ENCODE measurements at regions not wholly inside any gene's neighbourhood (a gene's known extent, or its start where the extent isn't known, plus 50 kb on each side); places are given as distances from the start of the nearest gene placed in this dataset.

DNA sequence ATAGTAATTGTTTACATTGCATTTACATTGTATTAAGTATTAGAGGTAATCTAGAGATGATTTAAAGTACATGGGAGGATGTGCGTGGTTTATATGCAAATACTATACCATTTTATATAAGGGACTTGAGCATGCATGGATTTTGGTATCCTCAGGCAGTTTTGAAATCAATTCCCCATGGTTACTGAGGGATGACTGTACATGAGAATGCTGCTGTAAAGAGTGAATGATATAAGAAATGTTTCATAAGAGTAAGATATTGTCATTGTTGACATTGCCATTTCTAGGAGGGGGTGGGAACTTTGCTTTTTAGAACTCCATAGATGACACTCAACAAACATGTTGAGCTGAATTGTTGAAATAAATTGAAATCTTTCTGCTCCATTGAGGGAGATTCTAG lies 185.0 kb downstream of the SEMA6A start:
- no peak for DNase-seq

DNA sequence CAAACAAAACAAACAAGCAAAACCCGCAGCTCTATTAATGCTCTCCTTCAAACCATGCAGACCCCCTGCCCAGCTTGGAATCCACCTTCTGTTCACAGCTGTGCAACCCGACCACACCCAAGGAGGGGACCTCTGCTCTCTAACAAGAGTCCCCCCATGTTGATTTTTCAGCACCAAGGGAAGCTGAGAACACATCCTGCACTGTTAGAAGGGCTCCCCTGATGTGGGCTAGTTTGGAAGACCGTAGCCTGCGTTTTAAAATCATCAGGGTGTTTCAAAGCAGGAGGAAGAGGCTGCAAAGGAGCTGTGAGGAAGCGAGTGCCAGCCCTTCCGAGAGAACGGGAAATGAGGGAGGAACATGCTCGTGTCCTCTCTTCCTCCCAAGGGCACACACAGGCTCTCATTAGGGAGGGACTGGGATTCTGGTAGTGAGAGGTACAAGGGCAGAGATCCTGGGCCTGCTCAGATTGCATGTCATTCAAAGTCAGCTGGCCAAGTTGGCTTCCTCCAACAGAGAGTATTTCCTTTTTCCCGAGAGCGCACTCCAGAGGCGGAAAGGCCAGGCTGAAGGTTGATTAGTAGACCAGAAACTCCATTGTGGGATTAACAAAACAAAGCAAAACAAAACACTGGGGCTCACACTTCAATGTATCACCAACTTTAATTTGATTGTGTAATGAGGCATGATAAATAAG lies 185.9 kb downstream of the SEMA6A start:
- DNase-seq = no peak

DNA sequence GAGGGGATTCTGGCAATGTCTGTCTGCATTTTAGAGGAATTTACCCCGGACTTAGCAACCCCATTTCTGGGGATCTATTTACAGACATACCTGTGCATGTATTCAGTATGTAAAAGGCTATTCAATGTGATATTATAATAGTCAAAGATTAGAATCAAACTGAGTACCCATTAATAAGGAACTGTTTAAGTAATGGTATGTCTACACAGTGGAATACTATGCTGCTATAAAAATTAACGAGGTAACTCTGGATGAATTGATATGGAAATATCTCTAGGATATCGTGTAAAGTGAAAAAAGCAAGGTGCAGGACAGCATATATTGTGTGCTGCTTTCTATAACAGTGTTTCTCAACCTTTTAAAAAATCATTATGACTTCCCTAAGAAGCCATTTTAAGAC lies 186.9 kb downstream of the SEMA6A start:
- DNase-seq = no peak

DNA sequence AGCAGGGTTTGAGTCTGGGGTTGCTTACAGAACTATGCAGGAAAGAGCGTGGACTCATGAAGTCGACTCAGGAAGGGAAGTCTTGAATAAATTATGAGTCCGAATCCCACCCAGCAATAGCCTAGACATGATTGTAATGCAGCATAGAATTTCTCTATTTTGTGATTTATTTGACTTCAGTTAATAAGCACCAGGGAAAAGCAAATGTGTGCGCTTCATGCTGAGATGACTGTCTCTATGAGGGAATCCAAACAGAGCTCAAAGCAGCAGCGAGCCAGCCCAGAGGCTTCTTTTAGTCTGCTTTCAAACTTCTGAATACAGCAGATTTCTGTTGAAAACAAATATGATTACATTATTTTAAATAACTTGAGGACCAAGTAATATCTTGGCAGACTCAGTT lies 188.0 kb downstream of the SEMA6A start:
- no peak for DNase-seq

DNA sequence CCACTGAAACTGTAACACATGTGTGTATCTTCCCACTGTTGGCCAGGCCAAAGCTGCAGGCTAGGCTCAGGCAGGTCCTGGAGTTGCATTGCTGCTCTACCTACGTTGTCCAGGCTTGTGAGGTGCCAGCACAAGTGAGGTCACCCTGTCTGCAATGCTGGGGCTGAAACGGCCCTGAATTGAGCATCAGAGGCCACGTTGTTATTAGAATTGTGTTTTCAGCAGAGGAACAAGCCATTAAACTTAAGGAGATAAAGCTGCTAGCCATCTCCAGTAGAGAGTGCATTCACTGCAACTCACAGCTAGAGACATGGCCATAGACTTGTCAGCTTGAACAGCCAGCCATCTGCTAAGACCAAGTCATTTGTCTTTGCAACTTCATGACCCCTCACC lies 191.8 kb downstream of the SEMA6A start:
- peak; percentile 37 for DNase-seq

DNA sequence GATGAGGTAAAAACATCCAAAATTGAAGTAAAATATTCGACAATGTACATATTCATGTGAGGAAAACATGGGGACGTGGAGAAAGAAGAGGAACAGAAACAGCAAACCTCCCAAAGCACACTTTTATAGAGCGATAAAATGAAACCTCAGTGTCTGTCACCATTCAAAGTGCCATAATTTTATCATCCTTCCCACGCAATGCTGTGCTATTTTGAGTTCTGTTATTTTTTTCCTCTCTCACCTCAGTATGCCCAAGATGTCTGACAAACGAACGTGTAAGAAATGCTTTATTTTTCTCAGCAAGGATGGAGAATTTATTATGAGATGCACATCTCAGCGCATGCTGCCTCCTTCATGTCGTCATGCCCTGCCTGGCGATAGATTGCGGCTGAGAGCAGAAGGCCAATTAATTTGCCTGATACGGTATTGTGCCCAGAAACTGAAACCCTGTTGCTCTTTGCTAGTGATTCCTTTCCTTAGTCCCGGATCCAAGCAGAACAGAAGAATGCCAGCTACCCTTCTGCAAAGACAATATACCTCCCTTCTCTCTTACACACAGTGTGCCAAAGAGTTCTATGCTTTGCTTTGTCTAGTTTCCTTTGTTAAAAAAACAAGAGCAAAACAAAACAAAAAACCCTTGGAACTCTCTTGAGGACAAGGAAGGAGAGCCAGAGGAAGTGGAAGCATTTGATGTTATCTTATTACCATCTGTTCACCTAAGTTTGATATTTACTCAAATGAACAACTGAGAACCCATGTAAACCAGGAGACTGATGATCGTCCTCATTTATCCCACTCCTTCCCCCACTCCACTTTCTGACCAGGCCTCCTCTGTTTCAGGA lies 192.4 kb downstream of the SEMA6A start:
- DNase-seq = peak; percentile 63

DNA sequence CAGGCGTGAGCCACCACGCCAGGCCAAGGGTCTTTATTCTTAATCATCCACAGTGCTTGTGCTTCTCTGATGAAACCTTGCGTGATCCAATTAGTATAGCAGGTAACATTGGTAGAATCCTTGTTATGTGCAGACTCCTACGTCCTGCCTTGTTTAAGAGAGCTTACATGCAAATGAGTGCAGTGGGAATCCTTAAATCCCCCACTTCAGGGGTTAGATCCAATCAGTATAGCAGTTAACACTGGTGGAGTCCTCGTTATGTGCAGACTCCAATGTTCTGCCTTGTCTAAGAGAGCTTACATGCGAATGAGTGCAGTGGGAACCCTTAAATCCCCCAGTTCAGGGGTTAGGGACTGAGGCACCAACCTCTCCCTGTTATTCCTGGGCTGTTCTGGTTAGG lies 193.4 kb downstream of the SEMA6A start:
- DNase-seq = no peak

DNA sequence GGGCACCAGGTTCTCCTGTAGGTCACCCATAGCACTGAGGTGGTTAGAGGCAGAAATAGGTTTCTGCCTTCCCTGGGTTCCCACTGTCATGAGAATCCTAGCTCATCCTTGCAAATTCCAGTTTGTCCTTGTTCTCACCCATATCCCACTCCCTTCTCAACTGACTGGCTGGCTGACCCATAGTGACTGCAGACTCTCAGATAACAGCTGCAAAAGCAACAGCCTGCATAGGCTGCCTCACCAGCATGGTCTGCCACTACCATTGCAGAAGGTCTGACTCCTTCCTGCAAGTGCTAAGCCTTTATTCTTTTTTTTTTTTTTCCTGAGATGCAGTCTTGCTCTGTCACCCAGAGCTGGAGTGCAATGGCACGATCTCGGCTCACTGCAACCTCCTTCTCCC lies 194.0 kb downstream of the SEMA6A start:
- no peak for DNase-seq

DNA sequence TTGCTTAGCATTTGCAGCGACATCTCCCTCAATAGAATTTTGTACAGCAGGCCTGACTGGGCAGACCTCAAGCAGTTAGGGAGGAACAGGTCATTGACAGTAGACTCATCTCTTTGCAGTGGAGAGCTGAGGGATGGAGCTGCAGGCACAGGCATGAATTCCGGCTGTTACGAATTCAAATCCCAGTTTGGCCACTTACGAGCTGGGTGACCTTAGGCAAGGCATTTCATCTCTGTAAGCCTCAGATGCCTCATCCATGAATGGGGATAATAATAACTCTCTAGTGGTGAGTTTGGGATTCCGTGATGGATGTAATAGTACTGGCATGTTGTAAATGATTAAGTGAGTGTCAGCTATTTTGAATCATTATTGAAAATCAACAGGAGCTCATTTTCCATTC lies 195.3 kb downstream of the SEMA6A start:
- no peak for DNase-seq

DNA sequence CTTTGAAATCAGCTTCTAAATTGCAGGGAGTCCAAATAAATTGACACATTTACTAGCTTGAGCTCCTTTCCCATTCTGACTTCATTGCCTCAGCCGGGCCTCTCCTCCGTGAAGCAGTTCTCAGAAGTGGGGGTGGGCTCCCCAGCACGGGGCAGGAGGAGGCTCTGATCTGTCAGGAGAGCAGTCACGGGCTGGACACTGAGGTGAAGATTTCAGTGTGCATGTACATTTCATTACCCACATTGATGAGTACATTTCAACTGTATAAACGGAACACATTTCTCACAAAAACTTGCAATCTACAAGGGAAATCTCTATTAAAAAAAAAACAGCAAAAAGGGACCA lies 195.9 kb downstream of the SEMA6A start:
- no peak for DNase-seq

DNA sequence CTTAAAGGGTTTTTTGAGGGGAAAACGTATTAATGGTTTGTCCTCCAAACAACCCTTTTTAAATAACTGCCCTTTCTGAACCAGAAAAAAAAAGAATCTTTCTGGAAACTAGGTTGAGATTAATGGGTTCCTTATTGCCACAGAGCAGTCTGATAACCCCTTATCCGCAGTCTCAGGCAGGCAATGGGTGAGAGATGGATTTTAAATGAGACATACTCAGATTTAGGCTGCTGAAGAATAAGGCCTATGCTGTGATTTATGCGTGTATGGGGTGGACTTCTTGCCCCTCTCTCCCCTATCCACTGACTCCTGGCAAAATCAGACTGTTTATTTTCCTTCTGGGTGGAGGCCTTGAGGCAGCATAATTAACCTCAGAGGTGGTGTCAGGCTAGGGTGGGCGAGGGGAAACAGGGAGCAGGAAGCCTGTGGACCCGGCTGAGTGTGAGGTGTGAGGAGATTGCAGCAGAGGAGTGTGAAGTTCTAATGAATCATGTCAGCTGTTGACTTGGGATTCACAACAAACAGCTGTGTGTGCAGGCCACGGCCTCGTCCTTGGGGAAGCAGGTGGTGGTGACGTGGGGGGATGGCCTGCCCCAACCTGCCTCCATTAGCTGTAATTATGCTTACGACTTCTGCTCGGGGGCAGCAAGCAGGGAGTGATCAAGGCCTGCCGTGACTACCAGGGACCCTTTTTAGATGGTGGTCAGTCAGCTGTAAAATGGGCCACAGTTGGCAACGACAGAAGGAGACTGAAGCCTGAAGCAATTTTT lies 196.4 kb downstream of the SEMA6A start:
- DNase-seq = no peak

DNA sequence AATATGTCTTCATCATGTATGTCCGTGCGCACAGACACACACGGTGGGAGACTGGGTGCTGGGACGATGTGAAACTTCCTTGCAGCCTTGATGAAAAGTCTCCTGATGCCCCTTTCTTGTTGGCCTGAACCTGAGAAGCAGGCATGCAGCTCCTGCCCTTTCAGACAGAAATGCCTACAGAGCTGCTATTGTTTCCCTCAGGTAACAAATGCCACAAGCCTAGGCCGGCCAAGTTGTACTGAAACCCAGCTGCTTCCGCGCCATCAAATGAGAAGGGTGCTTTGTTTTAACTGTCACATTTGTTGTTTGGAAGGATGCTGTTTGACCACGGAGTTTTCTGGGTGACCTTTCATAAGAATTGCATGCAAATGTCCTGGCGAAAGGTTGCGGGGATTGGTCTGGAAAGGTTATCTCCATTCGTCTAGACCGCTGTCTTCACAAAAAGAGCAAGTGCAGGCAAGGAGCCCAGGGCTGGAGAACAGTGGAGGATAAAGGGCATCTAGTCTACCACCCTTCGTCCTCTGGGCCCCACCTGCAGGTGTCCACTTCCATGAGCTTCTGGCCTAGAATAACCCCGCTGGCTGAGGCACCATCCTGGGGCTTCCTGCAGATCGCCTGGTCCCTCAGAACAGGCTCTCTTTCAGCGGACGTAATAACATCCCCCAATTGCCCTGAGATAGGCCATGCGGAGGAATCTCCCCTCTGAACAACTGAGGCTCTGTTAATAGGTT lies 197.2 kb downstream of the SEMA6A start:
- no peak for DNase-seq

DNA sequence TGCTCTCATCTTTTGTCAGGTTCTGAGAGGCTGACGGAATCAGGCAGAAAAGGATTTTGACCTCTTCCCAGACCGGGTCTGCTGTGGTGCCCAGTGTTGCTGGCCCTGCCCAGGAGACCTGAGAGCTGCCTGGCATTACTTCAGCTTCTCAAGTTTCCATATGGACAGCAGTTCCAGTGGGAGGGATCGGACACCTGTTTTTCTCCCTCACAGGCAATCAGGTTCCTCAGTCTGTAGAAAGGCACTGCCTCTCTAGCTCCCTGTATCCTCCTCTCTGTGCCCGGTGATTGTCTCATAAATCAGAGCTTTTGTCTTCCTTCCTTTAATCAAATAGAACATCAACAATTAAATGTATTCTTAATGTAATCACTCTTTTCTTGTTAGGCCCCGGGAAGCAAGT lies 198.7 kb downstream of the SEMA6A start:
- no peak for DNase-seq

DNA sequence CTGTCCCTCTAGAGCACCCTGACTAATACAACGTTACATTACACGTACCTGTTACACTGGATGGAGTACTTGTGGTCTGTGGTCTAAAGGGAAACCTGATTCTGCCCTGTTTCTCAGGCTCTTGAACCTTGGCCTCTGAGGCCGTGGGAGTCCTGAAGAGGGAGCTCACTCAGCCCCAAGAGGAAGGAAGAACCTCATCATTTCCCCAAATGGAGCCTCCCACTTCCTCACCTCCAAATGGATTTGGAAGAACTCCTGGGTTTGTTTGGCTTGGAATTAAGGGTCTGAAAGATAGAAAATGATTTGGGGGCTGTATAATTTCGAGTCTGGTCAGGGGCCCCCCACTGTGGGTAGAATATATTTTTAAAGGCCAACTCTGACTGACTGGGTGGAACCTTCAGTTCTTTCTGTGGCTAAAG lies 200.2 kb downstream of the SEMA6A start:
- peak; percentile 46 for DNase-seq

DNA sequence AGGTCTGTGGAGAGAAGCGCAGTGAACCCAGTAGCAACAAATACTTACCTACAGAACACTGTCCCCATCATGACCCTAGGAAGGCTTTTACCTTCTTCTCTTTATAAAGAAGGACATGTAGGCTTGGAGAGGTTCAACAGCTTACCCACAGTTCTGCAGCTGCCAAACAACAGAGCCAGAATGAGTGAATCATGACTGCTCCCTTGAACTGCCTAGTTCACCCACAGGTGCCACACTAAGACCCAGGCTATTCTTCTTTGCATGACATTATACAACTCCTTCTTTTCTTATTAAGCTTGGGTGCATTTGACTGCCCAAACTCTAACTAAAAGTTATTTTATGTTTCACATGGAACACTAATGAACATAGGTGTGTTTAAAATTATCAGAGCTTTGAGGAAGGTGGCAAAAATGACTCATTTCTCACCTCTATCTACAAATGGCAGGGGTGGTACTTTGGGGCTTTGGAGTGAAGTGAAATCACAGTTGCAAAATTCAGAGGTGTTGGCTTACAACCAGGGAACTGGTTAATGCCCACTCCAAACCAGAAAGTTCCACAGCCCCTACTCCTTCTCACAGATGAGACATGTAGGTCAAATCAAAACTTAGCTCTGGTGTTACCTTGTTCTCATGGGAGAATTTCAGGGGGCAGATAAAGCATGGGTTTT lies 201.6 kb downstream of the SEMA6A start:
- no peak for DNase-seq

DNA sequence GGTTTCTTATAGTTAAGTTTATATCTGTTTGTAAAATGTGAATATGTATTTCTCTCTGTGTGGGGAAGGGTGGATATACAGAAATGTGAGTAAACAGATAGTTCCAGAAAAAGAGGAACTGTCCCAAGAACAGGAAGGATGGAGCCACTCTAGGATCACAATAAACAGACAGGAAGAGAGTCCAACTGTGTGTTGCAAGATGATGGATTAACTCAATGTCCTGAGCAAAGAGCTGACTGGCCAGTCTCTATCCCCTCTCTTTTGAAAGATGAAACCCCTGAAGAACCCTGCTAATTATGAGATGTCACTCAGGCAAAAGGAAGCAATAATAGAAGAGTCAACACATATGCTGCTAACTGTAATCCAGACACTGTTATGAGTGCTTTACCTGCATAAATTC lies 202.7 kb downstream of the SEMA6A start:
- peak; percentile 97 for DNase-seq

DNA sequence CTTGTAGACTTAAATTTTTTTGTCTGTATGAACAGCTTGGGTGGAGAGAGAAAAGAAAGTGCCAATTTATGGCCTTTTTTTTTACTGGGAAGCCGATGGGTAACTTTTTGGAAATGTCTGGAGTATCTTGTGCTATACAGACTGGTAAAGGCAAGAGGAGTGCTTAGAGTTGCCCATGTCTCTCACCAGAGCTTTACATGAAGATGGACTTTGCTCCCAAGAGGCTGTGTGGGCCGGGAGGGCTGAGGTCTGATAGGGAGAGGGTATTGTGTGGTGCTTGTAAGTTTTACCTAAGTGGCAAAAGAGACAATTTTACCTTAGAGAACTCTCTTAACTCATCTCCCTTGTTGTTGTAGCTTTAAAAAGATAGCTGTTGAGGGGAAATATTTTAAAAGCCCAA lies 203.2 kb downstream of the SEMA6A start:
- DNase-seq = no peak

DNA sequence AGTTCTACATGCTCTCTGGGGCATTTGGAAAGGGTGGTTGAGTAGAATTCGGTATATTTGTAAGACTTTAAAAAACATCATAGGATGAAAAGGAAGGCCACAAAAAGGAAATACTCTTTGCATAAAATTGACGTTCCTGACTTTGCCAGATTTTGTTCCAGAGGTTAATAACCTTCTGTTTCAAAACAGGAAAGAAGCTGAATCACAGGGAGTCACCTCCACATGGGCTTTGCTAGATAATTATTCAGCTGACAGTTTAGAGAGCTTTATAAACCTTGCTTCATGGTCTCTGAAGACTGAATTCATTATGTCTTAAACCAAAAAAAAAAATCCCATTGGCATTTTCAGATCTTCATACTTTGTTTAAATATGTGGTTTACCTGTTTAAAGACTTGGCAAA lies 203.7 kb downstream of the SEMA6A start:
- DNase-seq = no peak

DNA sequence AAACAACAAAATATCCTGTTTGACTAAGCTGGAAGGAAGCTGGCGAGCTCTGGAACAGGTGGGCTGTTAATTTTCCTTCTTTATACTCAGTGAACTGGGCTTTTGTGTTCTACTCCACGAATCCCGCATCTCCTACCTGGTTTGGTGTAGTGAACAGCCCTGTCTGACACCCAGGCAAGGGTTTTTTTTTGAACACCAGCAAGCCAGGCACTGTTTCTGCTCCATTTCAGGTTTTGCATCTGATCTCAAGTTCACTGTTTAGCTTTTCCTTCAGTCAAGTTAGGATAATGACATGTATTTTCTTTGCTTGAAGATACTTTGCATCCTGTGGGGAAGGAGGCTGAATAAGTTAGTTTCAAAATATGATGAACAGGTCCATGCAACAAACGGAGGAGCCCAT lies 204.5 kb downstream of the SEMA6A start:
- DNase-seq = no peak

DNA sequence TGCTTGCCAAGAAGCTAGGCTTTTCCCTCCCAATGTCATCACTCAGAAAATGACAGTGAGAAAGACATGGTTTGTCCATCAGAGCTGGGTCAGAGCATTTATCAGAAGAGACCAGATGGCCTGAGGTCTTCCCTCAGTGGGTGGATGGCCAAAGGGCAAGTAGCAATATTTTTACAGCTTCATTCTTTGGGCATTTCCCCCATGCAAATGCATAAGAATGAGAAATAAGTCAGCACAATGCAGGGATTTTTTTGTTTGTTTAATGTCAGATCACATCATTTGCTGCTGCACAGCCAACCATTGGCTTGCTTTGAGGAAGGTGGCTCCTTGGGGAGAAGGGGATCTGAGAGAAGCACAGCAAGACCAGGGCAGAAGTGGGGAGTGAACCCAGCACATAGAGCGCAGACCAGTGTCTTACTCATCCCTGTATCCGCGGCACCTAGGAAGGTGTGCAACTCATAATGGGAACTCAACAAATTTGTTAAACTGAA lies 209.6 kb downstream of the SEMA6A start:
- DNase-seq = no peak

DNA sequence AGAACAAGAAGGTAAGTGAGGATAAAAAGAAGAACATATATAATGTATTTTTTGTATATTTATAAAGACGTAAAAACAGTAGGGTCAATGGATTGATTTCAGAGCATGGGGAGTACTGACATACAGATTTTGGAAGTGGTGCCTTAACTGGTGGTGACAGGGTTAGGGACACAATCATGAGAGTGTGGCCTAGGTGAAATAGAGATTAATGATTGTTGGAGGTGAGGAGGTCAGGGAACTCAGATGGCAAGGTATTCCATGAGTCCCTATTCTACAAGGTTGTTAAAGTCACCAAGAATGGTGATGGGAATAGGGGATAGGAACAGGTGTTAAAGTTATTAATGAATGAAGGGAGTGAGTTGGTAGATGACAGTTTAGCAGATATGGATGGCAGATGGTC lies 210.8 kb downstream of the SEMA6A start:
- DNase-seq = no peak

DNA sequence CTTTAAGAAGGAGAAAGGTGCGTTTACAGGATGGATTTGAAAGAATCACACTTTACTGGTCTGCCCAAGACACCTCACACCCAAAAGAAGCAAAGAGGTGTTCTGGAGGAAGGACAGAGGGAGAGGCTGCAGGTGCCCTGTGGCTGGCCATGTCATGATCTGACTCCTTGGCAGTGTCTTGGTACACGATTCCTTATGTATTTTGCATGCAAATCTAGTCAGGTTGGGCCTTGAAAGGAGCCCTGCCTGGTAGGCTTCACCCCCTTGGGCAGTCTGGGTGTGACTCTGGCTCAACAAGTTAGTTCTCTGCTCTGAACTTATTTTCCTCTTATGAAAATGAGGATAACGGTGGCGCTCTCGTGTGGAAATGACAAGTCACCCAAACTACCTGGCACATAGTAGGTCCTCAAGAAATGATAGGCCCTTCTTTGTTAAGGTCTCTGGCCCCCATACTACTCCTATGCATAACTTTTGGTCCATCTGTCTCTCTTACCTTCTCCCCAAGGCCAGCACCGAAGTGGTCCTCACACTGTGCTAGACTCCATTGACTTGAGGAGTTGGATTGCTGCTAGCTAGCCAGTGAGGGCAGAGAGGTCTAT lies 212.5 kb downstream of the SEMA6A start:
- no peak for DNase-seq

Measured in MV-4-11 (cell line).